ENCODE measurements at regions not wholly inside any gene's neighbourhood (a gene's known extent, or its start where the extent isn't known, plus 50 kb on each side); places are given as distances from the start of the nearest gene placed in this dataset.

- ATAC-seq = no peak
- no peak for TF ChIP-seq TOX (CRISPR knock-in tag; IDR thresholded peaks at IDR 0.05; ENCODE audit: borderline replicate concordance)
- TF ChIP-seq, protein P1, sequence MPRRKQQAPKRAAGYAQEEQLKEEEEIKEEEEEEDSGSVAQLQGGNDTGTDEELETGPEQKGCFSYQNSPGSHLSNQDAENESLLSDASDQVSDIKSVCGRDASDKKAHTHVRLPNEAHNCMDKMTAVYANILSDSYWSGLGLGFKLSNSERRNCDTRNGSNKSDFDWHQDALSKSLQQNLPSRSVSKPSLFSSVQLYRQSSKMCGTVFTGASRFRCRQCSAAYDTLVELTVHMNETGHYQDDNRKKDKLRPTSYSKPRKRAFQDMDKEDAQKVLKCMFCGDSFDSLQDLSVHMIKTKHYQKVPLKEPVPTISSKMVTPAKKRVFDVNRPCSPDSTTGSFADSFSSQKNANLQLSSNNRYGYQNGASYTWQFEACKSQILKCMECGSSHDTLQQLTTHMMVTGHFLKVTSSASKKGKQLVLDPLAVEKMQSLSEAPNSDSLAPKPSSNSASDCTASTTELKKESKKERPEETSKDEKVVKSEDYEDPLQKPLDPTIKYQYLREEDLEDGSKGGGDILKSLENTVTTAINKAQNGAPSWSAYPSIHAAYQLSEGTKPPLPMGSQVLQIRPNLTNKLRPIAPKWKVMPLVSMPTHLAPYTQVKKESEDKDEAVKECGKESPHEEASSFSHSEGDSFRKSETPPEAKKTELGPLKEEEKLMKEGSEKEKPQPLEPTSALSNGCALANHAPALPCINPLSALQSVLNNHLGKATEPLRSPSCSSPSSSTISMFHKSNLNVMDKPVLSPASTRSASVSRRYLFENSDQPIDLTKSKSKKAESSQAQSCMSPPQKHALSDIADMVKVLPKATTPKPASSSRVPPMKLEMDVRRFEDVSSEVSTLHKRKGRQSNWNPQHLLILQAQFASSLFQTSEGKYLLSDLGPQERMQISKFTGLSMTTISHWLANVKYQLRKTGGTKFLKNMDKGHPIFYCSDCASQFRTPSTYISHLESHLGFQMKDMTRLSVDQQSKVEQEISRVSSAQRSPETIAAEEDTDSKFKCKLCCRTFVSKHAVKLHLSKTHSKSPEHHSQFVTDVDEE (CRISPR knock-in tag; IDR thresholded peaks at IDR 0.05) = no peak
Measured at GRCh38 chr2:16298866-16299265, 358.5 kb downstream of the MYCN start.

- TF ChIP-seq, protein P2, sequence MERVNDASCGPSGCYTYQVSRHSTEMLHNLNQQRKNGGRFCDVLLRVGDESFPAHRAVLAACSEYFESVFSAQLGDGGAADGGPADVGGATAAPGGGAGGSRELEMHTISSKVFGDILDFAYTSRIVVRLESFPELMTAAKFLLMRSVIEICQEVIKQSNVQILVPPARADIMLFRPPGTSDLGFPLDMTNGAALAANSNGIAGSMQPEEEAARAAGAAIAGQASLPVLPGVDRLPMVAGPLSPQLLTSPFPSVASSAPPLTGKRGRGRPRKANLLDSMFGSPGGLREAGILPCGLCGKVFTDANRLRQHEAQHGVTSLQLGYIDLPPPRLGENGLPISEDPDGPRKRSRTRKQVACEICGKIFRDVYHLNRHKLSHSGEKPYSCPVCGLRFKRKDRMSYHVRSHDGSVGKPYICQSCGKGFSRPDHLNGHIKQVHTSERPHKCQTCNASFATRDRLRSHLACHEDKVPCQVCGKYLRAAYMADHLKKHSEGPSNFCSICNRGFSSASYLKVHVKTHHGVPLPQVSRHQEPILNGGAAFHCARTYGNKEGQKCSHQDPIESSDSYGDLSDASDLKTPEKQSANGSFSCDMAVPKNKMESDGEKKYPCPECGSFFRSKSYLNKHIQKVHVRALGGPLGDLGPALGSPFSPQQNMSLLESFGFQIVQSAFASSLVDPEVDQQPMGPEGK (CRISPR knock-in tag; IDR thresholded peaks at IDR 0.05; ENCODE audit: borderline replicate concordance) = no peak
- no peak for TF ChIP-seq ZFP30 (CRISPR knock-in tag; IDR thresholded peaks at IDR 0.05)
- TF ChIP-seq CSDC2 (CRISPR knock-in tag; IDR thresholded peaks at IDR 0.05) = no peak
- TF ChIP-seq, protein P3, sequence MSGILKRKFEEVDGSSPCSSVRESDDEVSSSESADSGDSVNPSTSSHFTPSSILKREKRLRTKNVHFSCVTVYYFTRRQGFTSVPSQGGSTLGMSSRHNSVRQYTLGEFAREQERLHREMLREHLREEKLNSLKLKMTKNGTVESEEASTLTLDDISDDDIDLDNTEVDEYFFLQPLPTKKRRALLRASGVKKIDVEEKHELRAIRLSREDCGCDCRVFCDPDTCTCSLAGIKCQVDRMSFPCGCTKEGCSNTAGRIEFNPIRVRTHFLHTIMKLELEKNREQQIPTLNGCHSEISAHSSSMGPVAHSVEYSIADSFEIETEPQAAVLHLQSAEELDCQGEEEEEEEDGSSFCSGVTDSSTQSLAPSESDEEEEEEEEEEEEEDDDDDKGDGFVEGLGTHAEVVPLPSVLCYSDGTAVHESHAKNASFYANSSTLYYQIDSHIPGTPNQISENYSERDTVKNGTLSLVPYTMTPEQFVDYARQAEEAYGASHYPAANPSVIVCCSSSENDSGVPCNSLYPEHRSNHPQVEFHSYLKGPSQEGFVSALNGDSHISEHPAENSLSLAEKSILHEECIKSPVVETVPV (CRISPR knock-in tag; IDR thresholded peaks at IDR 0.05) = no peak
- TF ChIP-seq TCF4 (CRISPR knock-in tag; IDR thresholded peaks at IDR 0.05; ENCODE audit: borderline replicate concordance) = no peak
- TF ChIP-seq ZNF565 (CRISPR knock-in tag; conservative IDR thresholded peaks at IDR 0.05; ENCODE audit: low read depth) = no peak
- TF ChIP-seq, protein P1 (CRISPR knock-in tag; IDR thresholded peaks at IDR 0.05) = no peak
- TF ChIP-seq SNAI2 (CRISPR knock-in tag; IDR thresholded peaks at IDR 0.05) = no peak
- TF ChIP-seq ZFP3 (CRISPR knock-in tag; IDR thresholded peaks at IDR 0.05) = no peak
- no peak for TF ChIP-seq ZNF70 (CRISPR knock-in tag; IDR thresholded peaks at IDR 0.05)
- no peak for TF ChIP-seq CREB5 (CRISPR knock-in tag; IDR thresholded peaks at IDR 0.05; ENCODE audit: low read depth)
- no peak for TF ChIP-seq ZC3H10 (CRISPR knock-in tag; IDR thresholded peaks at IDR 0.05)
- TF ChIP-seq PPARA (CRISPR knock-in tag; IDR thresholded peaks at IDR 0.05; ENCODE audit: borderline replicate concordance) = no peak
- no peak for ATAC-seq
Measured at GRCh38 chr2:16296331-16297250, 356.2 kb downstream of the MYCN start.

DNA sequence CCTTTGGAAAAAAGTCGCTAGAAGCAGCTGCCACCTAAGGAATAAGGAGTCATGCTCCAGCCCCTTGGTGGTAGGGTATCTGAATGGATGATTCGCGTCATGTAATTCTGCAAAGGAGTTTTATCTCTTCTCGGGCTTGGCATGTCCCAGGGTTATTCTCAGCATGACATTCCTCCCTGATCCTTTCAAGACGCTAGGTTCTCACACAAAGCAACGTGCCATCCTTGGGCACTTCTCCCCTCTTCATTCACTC, 355.6 kb downstream of the MYCN start:
- no peak for ATAC-seq
- TF ChIP-seq POU6F1 (CRISPR knock-in tag; IDR thresholded peaks at IDR 0.05; ENCODE audit: borderline replicate concordance, low read depth) (no peak), OSR1 (CRISPR knock-in tag; IDR thresholded peaks at IDR 0.05) (no peak), ESRRG (CRISPR knock-in tag; IDR thresholded peaks at IDR 0.05) (no peak), CREB5 (CRISPR knock-in tag; IDR thresholded peaks at IDR 0.05; ENCODE audit: low read depth) (no peak), ZC3H10 (CRISPR knock-in tag; IDR thresholded peaks at IDR 0.05) (no peak), BACH2 (CRISPR knock-in tag; IDR thresholded peaks at IDR 0.05; ENCODE audit: borderline replicate concordance) (no peak), ZFP30 (CRISPR knock-in tag; IDR thresholded peaks at IDR 0.05) (no peak), GLIS3 (CRISPR knock-in tag; IDR thresholded peaks at IDR 0.05) (no peak), PPARA (CRISPR knock-in tag; IDR thresholded peaks at IDR 0.05; ENCODE audit: borderline replicate concordance) (no peak), RARB (CRISPR knock-in tag; IDR thresholded peaks at IDR 0.05) (no peak), CSDC2 (CRISPR knock-in tag; IDR thresholded peaks at IDR 0.05) (no peak)
- TF ChIP-seq, protein P1 (CRISPR knock-in tag; IDR thresholded peaks at IDR 0.05) = no peak
